NCI-H2196 (cell line): ENCODE measurements at regions not wholly inside any gene's neighbourhood (a gene's known extent, or its start where the extent isn't known, plus 50 kb on each side); places are given as distances from the start of the nearest gene placed in this dataset.

Experiments used
- DNase-seq: peaks from one replicate; lab custom pipeline; 2025; ENCODE audit not compliant: unreplicated experiment; lab: John Stamatoyannopoulos, UW

GRCh38 chr6:156461647-156462046 lies 315.5 kb upstream of the ARID1B start:
- no peak for DNase-seq

- no peak for DNase-seq
These were observed 319.6 kb upstream of the ARID1B start for GRCh38 chr6:156457601-156458000.

GRCh38 chr6:156455847-156456246 lies 321.3 kb upstream of the ARID1B start:
- no peak for DNase-seq

GRCh38 chr6:156454867-156455266 lies 322.3 kb upstream of the ARID1B start:
- no peak for DNase-seq

- DNase-seq, result no peak
These were observed 325.5 kb upstream of the ARID1B start for GRCh38 chr6:156451726-156452125.

- no peak for DNase-seq
These were observed 326.1 kb upstream of the ARID1B start for GRCh38 chr6:156451088-156451487.

- DNase-seq, result no peak
These were observed 326.8 kb upstream of the ARID1B start for GRCh38 chr6:156450421-156450820.

- no peak for DNase-seq
These were observed 327.6 kb upstream of the ARID1B start for GRCh38 chr6:156449569-156449968.

- no peak for DNase-seq
These were observed 328.1 kb upstream of the ARID1B start for GRCh38 chr6:156449128-156449527.

- DNase-seq, result no peak
These were observed 328.6 kb upstream of the ARID1B start for GRCh38 chr6:156448579-156448978.

- no peak for DNase-seq
These were observed 336.5 kb upstream of the ARID1B start for GRCh38 chr6:156440688-156441087.

- no peak for DNase-seq
These were observed 338.7 kb upstream of the ARID1B start for GRCh38 chr6:156438350-156438923.

GRCh38 chr6:156437121-156437879 lies 339.9 kb upstream of the ARID1B start:
- no peak for DNase-seq

- no peak for DNase-seq
These were observed 342.4 kb upstream of the ARID1B start for GRCh38 chr6:156434795-156435190.

GRCh38 chr6:156434049-156434794 lies 343.0 kb upstream of the ARID1B start:
- DNase-seq, result no peak

- no peak for DNase-seq
These were observed 344.6 kb upstream of the ARID1B start for GRCh38 chr6:156432543-156432942.

GRCh38 chr6:156430386-156430785 lies 346.8 kb upstream of the ARID1B start:
- no peak for DNase-seq

- DNase-seq, result no peak
These were observed 349.8 kb upstream of the ARID1B start for GRCh38 chr6:156427345-156427744.

- no peak for DNase-seq
These were observed 351.7 kb upstream of the ARID1B start for GRCh38 chr6:156425359-156426020.

- no peak for DNase-seq
These were observed 353.3 kb upstream of the ARID1B start for GRCh38 chr6:156423829-156424228.

GRCh38 chr6:156423075-156423474 lies 354.1 kb upstream of the ARID1B start:
- no peak for DNase-seq

- DNase-seq, result no peak
These were observed 355.2 kb upstream of the ARID1B start for GRCh38 chr6:156421933-156422332.
